ENCODE measurements at regions not wholly inside any gene's neighbourhood (a gene's known extent, or its start where the extent isn't known, plus 50 kb on each side); places are given as distances from the start of the nearest gene placed in this dataset.

GRCh38 chrX:13427441-13428052, 107.7 kb upstream of the ATXN3L start:
- TF ChIP-seq POLR2AphosphoS5 (IDR thresholded peaks at IDR 0.05), result no peak
- no peak for TF ChIP-seq POLR2A (IDR thresholded peaks at IDR 0.05; ENCODE audit: low read depth)
- TF ChIP-seq CTCF (IDR thresholded peaks at IDR 0.05), result no peak
- TF ChIP-seq EP300 (IDR thresholded peaks at IDR 0.05), result no peak
- no peak overlapping the region for H3K27ac ChIP-seq (replicated peaks in 1 of 4)
- no peaks in the 10 kb centered on the region for H3K36me3 ChIP-seq
- H3K4me3 ChIP-seq, result no peak overlapping the region
- peaks cover 0 to 5% (median 0%) of the 10 kb centered on the region in 4 donors for H3K9me3 ChIP-seq
- no peaks in the 10 kb centered on the region for H3K27me3 ChIP-seq
- WGBS, result 68% methylated on average over 5 of the region's 5 CpGs
- DNase-seq (ENCODE audit: extremely low spot score), result no peak
- H3K4me1 ChIP-seq, result peaks cover 7 to 16% (median 8%) of the 10 kb centered on the region in 4 donors
- intact Hi-C loops (cut with DNase I), result no loop called here

GRCh38 chrX:13420545-13421183, 100.8 kb upstream of the ATXN3L start:
- H3K4me1 ChIP-seq, result peaks cover 0 to 9% (median 7%) of the 10 kb centered on the region in 4 donors
- no peaks in the 10 kb centered on the region for H3K36me3 ChIP-seq
- H3K27ac ChIP-seq (replicated peaks in 1 of 4), result no peak overlapping the region
- no peaks in the 10 kb centered on the region for H3K27me3 ChIP-seq
- no peak overlapping the region for H3K4me3 ChIP-seq
- peaks cover 0 to 5% (median 0%) of the 10 kb centered on the region in 4 donors for H3K9me3 ChIP-seq
- WGBS, result 81% methylated on average over 4 of the region's 4 CpGs
- intact Hi-C loops (cut with DNase I), result no loop called here
- TF ChIP-seq POLR2A (IDR thresholded peaks at IDR 0.05; ENCODE audit: low read depth) (no peak), EP300 (IDR thresholded peaks at IDR 0.05) (no peak), CTCF (IDR thresholded peaks at IDR 0.05) (no peak), POLR2AphosphoS5 (IDR thresholded peaks at IDR 0.05) (no peak)
- no peak for DNase-seq (ENCODE audit: extremely low spot score)

GRCh38 chrX:13419918-13420317, 100.1 kb upstream of the ATXN3L start:
- H3K36me3 ChIP-seq, result no peaks in the 10 kb centered on the region
- no peaks in the 10 kb centered on the region for H3K9me3 ChIP-seq
- H3K4me3 ChIP-seq, result no peak overlapping the region
- intact Hi-C loops (cut with DNase I), result no loop called here
- WGBS, result 91% methylated on average over 9 of the region's 9 CpGs
- H3K27me3 ChIP-seq, result no peaks in the 10 kb centered on the region
- no peak for TF ChIP-seq POLR2A (IDR thresholded peaks at IDR 0.05; ENCODE audit: low read depth)
- peaks cover 0 to 9% (median 7%) of the 10 kb centered on the region in 4 donors for H3K4me1 ChIP-seq
- DNase-seq (ENCODE audit: extremely low spot score), result no peak
- H3K27ac ChIP-seq (replicated peaks in 1 of 4), result no peak overlapping the region

GRCh38 chrX:13419276-13419675, 99.4 kb upstream of the ATXN3L start:
- H3K36me3 ChIP-seq, result no peaks in the 10 kb centered on the region
- H3K4me3 ChIP-seq, result no peak overlapping the region
- no peaks in the 10 kb centered on the region for H3K9me3 ChIP-seq
- WGBS, result 65% methylated on average over 9 of the region's 9 CpGs
- no peak for TF ChIP-seq POLR2A (IDR thresholded peaks at IDR 0.05; ENCODE audit: low read depth)
- no peak for TF ChIP-seq EP300 (IDR thresholded peaks at IDR 0.05)
- no peak for TF ChIP-seq POLR2AphosphoS5 (IDR thresholded peaks at IDR 0.05)
- no peak for TF ChIP-seq CTCF (IDR thresholded peaks at IDR 0.05)
- H3K4me1 ChIP-seq, result peaks cover 0 to 10% (median 7%) of the 10 kb centered on the region in 4 donors
- H3K27ac ChIP-seq (replicated peaks in 1 of 4), result peak overlapping the region in 2 of 4 donors; percentile 4 to 26
- no peaks in the 10 kb centered on the region for H3K27me3 ChIP-seq
- intact Hi-C loops (cut with DNase I), result no loop called here
- no peak for DNase-seq (ENCODE audit: extremely low spot score)

GRCh38 chrX:13418126-13419097, 98.6 kb upstream of the ATXN3L start:
- intact Hi-C loops (cut with DNase I), result no loop called here
- no peaks in the 10 kb centered on the region for H3K27me3 ChIP-seq
- H3K27ac ChIP-seq (replicated peaks in 1 of 4), result peak overlapping the region in 1 of 4 donors; percentile 26
- TF ChIP-seq POLR2AphosphoS5 (IDR thresholded peaks at IDR 0.05) (no peak), EP300 (IDR thresholded peaks at IDR 0.05) (no peak), CTCF (IDR thresholded peaks at IDR 0.05) (no peak), POLR2A (IDR thresholded peaks at IDR 0.05; ENCODE audit: low read depth) (no peak)
- H3K4me1 ChIP-seq, result peaks cover 0 to 15% (median 7%) of the 10 kb centered on the region in 4 donors
- WGBS, result 64% methylated on average over 8 of the region's 8 CpGs
- no peaks in the 10 kb centered on the region for H3K9me3 ChIP-seq
- DNase-seq (ENCODE audit: extremely low spot score), result no peak
- no peak overlapping the region for H3K4me3 ChIP-seq
- H3K36me3 ChIP-seq, result no peaks in the 10 kb centered on the region

Measured in esophagus muscularis mucosa (tissue), 4 donors.